Fibroblast of lung (primary cell): ENCODE measurements at regions not wholly inside any gene's neighbourhood (a gene's known extent, or its start where the extent isn't known, plus 50 kb on each side); places are given as distances from the start of the nearest gene placed in this dataset.

Experiments used
- EZH2 ChIP-seq: IDR thresholded peaks from 2 replicates; pipeline ENCODE4 v1.5.1; 2012; ENCODE audit warnings: low read length, control low read depth, mild to moderate bottlenecking; ENCODE audit errors: missing control alignments
- TF ChIP-seq, protein P1 (sequence below), 2 donors: IDR thresholded peaks in 1 of 2; conservative IDR thresholded peaks in 1 of 2; 1 replicate in 1 of 2; 2 replicates in 1 of 2; pipeline ENCODE4 v1.5.1; 2011 to 2012; ENCODE audit warnings: low read length in 2 of 2, control low read depth in 1 of 2, inconsistent platforms in 1 of 2, low read depth in 1 of 2, mild to moderate bottlenecking in 1 of 2

DNA sequence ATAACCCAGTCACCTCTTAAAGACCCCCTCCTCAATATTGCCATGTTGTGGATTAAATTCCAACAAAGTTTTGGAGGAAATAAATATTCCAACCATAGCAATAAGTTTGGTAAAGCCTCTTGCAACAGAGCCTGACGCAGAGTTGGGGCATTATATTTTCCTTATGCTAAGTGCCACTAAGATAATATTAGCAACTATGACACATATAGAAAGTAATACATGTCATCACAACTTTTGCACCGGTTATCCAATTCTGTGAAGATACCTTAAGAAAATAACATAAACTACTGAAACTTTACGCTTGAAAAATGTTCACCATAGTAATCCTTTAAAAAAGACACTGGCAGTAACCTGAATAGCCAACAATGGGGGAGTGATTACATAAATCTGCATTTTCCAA is 52.2 kb upstream of the TRERF1 start:
- TF ChIP-seq, protein P1, sequence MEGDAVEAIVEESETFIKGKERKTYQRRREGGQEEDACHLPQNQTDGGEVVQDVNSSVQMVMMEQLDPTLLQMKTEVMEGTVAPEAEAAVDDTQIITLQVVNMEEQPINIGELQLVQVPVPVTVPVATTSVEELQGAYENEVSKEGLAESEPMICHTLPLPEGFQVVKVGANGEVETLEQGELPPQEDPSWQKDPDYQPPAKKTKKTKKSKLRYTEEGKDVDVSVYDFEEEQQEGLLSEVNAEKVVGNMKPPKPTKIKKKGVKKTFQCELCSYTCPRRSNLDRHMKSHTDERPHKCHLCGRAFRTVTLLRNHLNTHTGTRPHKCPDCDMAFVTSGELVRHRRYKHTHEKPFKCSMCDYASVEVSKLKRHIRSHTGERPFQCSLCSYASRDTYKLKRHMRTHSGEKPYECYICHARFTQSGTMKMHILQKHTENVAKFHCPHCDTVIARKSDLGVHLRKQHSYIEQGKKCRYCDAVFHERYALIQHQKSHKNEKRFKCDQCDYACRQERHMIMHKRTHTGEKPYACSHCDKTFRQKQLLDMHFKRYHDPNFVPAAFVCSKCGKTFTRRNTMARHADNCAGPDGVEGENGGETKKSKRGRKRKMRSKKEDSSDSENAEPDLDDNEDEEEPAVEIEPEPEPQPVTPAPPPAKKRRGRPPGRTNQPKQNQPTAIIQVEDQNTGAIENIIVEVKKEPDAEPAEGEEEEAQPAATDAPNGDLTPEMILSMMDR (conservative IDR thresholded peaks at IDR 0.05 in 1 of 2, IDR thresholded peaks at IDR 0.05 in 1 of 2; ENCODE audit: low read depth in 1 of 2, low read length in 2 of 2): no peak
- TF ChIP-seq EZH2: no peak
